Caco-2 (cell line): ENCODE measurements at regions not wholly inside any gene's neighbourhood (a gene's known extent, or its start where the extent isn't known, plus 50 kb on each side); places are given as distances from the start of the nearest gene placed in this dataset.

Source experiments
- BruUV-seq: library from RNA; stranded (reverse); fragments of 400-500 nt; replicated peaks from 2 replicates; lab custom pipeline; 2021; lab: Mats Ljungman, UMichigan
- CTCF ChIA-PET: fragments of 300-600 bp; sonication (Branson Sonifier 250); formaldehyde crosslinking; loops from one replicate; lab custom pipeline; 2022; ENCODE audit warnings: antibody characterized with exemption; lab: Charles Lee
- POLR2A ChIA-PET: fragments of 300-600 bp; sonication (Branson Sonifier 250); formaldehyde crosslinking; loops from one replicate; lab custom pipeline; 2022; ENCODE audit warnings: antibody characterized with exemption; lab: Charles Lee
- DNase-seq, 2 experiments: peaks; one replicate each; pipeline versions ENCODE4 v3.0.0 to v3.0.0-alpha.2; 2020 to 2022
- H3K27me3 ChIP-seq: replicated peaks from 2 replicates; pipeline ENCODE4 v1.6.0; 2011; ENCODE audit warnings: low read length; ENCODE audit not compliant: control insufficient read depth, insufficient read depth
- H3K36me3 ChIP-seq: 2 replicates; pipeline ENCODE4 v1.5.1; 2011; ENCODE audit warnings: low read length; ENCODE audit not compliant: control insufficient read depth, insufficient read depth
- H3K4me1 ChIP-seq: fragments of 250-450 bp; sonication (Bioruptor Pico); 2 replicates; pipeline ENCODE4 v1.5.1; 2020; ENCODE audit warnings: mild to moderate bottlenecking
- H3K4me3 ChIP-seq: 2 replicates; pipeline ENCODE4 v1.5.1; 2011; ENCODE audit warnings: low read depth, mild to moderate bottlenecking, control low read depth, low read length
- H3K9me3 ChIP-seq: fragments of 250-450 bp; sonication (Bioruptor Pico); 2 replicates; pipeline ENCODE4 v1.5.1; 2020; ENCODE audit warnings: mild to moderate bottlenecking, moderate library complexity
- H3K27ac Mint-ChIP-seq: one replicate; pipeline ENCODE4 v1.8.0; 2022; ENCODE audit warnings: mixed read lengths; ENCODE audit not compliant: unreplicated experiment
- H3K27me3 Mint-ChIP-seq: one replicate; pipeline ENCODE4 v1.8.0; 2022; ENCODE audit warnings: mixed read lengths; ENCODE audit not compliant: insufficient read depth, unreplicated experiment
- H3K36me3 Mint-ChIP-seq: one replicate; pipeline ENCODE4 v1.8.0; 2022; ENCODE audit warnings: mild to moderate bottlenecking, mixed read lengths; ENCODE audit not compliant: insufficient read depth, unreplicated experiment
- H3K4me1 Mint-ChIP-seq: one replicate; pipeline ENCODE4 v1.8.0; 2022; ENCODE audit warnings: low read depth, mixed read lengths; ENCODE audit not compliant: unreplicated experiment
- H3K4me3 Mint-ChIP-seq: one replicate; pipeline ENCODE4 v1.8.0; 2022; ENCODE audit warnings: mild to moderate bottlenecking, moderate library complexity, mixed read lengths; ENCODE audit not compliant: unreplicated experiment
- H3K9me3 Mint-ChIP-seq: one replicate; pipeline ENCODE4 v1.8.0; 2022; ENCODE audit warnings: mixed read lengths; ENCODE audit not compliant: unreplicated experiment
- CTCF ChIP-seq, 2 experiments: fragments of 200-600 bp in 1 of 2; IDR thresholded peaks; 1 replicate in 1 of 2; 2 replicates in 1 of 2; pipeline versions ENCODE4 v1.5.1 to v1.8.0; 2011 to 2022; ENCODE audit warnings: antibody characterized with exemption in 1 of 2, control low read depth in 1 of 2, inconsistent platforms in 1 of 2, low read depth in 1 of 2, low read length in 1 of 2, mild to moderate bottlenecking in 1 of 2, moderate library complexity in 1 of 2; ENCODE audit not compliant: insufficient read depth in 1 of 2, severe bottlenecking in 1 of 2, unreplicated experiment in 1 of 2
- intact Hi-C: fragments of 100-400 bp; cut with micrococcal nuclease; formaldehyde crosslinking; loops from one replicate; pipeline ENCODE4 v1.10.0; 2022; ENCODE audit not compliant: unreplicated experiment

- Histone ChIP-seq H3K9me3 (no peaks in the 10 kb centered on the region), H3K27me3 (no peaks in the 10 kb centered on the region), H3K4me1 (no peaks in the 10 kb centered on the region), H3K36me3 (no peaks in the 10 kb centered on the region), H3K4me3 (no peak overlapping the region)
- POLR2A ChIA-PET: no interaction called here
- Mint-ChIP-seq H3K4me1 (no peaks in the 10 kb centered on the region), H3K27me3 (no peaks in the 10 kb centered on the region), H3K4me3 (no peak overlapping the region), H3K9me3 (no peaks in the 10 kb centered on the region), H3K36me3 (no peaks in the 10 kb centered on the region), H3K27ac (no peak overlapping the region)
- no TSS peak for BruUV-seq
- no peak for DNase-seq
- CTCF ChIA-PET: no interaction called here
- no peak for TF ChIP-seq CTCF (IDR thresholded peaks at IDR 0.05; ENCODE audit: insufficient read depth in 1 of 2, low read depth in 1 of 2, low read length in 1 of 2, severe bottlenecking in 1 of 2, unreplicated experiment in 1 of 2)
- intact Hi-C loops: no loop called here
These were observed 1155.7 kb upstream of the CDH18 start for GRCh38 chr5:21143686-21144085.

GRCh38 chr5:21142791-21143190 lies 1154.8 kb upstream of the CDH18 start:
- ChIA-PET POLR2A (no interaction called here), CTCF (no interaction called here)
- H3K27me3 ChIP-seq: no peaks in the 10 kb centered on the region
- no peak overlapping the region for H3K4me3 ChIP-seq
- TF ChIP-seq CTCF (IDR thresholded peaks at IDR 0.05; ENCODE audit: insufficient read depth in 1 of 2, low read depth in 1 of 2, low read length in 1 of 2, severe bottlenecking in 1 of 2, unreplicated experiment in 1 of 2): no peak
- Mint-ChIP-seq H3K4me1 (no peaks in the 10 kb centered on the region), H3K4me3 (no peak overlapping the region), H3K9me3 (no peaks in the 10 kb centered on the region), H3K27me3 (no peaks in the 10 kb centered on the region), H3K36me3 (no peaks in the 10 kb centered on the region), H3K27ac (no peak overlapping the region)
- H3K9me3 ChIP-seq: no peaks in the 10 kb centered on the region
- BruUV-seq: no TSS peak
- H3K4me1 ChIP-seq: no peaks in the 10 kb centered on the region
- intact Hi-C loops: no loop called here
- H3K36me3 ChIP-seq: no peaks in the 10 kb centered on the region
- no peak for DNase-seq

GRCh38 chr5:21140987-21141386 lies 1153.0 kb upstream of the CDH18 start:
- no peak for TF ChIP-seq CTCF (IDR thresholded peaks at IDR 0.05; ENCODE audit: insufficient read depth in 1 of 2, low read depth in 1 of 2, low read length in 1 of 2, severe bottlenecking in 1 of 2, unreplicated experiment in 1 of 2)
- H3K36me3 ChIP-seq: no peaks in the 10 kb centered on the region
- CTCF ChIA-PET: no interaction called here
- Mint-ChIP-seq H3K9me3 (no peaks in the 10 kb centered on the region), H3K27ac (no peak overlapping the region), H3K27me3 (no peaks in the 10 kb centered on the region), H3K4me3 (no peak overlapping the region), H3K4me1 (no peaks in the 10 kb centered on the region), H3K36me3 (no peaks in the 10 kb centered on the region)
- POLR2A ChIA-PET: no interaction called here
- no peak overlapping the region for H3K4me3 ChIP-seq
- H3K4me1 ChIP-seq: no peaks in the 10 kb centered on the region
- no peak for DNase-seq
- H3K27me3 ChIP-seq: no peaks in the 10 kb centered on the region
- BruUV-seq: no TSS peak
- intact Hi-C loops: no loop called here
- H3K9me3 ChIP-seq: no peaks in the 10 kb centered on the region
